ENCODE measurements at regions not wholly inside any gene's neighbourhood (a gene's known extent, or its start where the extent isn't known, plus 50 kb on each side); places are given as distances from the start of the nearest gene placed in this dataset.

DNA sequence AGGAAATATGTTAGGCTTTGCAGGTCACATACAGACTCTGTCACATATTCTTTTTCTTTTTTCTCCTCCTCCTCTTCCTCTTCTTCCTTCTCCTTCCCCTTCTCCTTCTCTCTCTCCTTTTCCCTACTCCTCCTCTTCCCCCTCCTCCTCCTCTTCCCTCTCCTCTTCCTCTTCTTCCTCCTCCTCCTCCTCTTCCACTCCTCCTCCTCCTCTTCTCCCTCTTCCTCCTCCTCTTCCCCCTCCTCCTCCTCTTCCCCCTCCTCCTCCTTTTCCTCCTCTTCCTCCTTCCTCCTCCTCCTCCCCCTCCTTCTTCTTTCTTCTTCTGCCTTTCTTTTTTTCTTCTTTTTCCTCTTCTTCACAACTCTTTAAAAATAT is 159.8 kb downstream of the KIF20B start:
- Histone ChIP-seq H3K36me3 (ENCODE audit: control insufficient read depth, insufficient read depth, low read length) (no peaks in the 10 kb centered on the region), H3K4me3 (ENCODE audit: low read length) (no peak overlapping the region), H3K27me3 (ENCODE audit: control insufficient read depth, insufficient read depth, low read length, poor library complexity, severe bottlenecking) (no peaks in the 10 kb centered on the region), H3K9ac (ENCODE audit: extremely low read depth, low read length, poor library complexity, severe bottlenecking) (no peak overlapping the region), H3K4me1 (ENCODE audit: control insufficient read depth, insufficient read depth, low read length) (no peaks in the 10 kb centered on the region), H3K27ac (ENCODE audit: low read depth, low read length) (no peak overlapping the region), H3K9me3 (ENCODE audit: control insufficient read depth, low read length) (no peaks in the 10 kb centered on the region)
- peaks cover 9% of the 10 kb centered on the region for H3K4me1 Mint-ChIP-seq
- H3K27ac Mint-ChIP-seq = no peak overlapping the region
- TF ChIP-seq, protein P1, sequence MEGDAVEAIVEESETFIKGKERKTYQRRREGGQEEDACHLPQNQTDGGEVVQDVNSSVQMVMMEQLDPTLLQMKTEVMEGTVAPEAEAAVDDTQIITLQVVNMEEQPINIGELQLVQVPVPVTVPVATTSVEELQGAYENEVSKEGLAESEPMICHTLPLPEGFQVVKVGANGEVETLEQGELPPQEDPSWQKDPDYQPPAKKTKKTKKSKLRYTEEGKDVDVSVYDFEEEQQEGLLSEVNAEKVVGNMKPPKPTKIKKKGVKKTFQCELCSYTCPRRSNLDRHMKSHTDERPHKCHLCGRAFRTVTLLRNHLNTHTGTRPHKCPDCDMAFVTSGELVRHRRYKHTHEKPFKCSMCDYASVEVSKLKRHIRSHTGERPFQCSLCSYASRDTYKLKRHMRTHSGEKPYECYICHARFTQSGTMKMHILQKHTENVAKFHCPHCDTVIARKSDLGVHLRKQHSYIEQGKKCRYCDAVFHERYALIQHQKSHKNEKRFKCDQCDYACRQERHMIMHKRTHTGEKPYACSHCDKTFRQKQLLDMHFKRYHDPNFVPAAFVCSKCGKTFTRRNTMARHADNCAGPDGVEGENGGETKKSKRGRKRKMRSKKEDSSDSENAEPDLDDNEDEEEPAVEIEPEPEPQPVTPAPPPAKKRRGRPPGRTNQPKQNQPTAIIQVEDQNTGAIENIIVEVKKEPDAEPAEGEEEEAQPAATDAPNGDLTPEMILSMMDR (conservative IDR thresholded peaks at IDR 0.05) = no peak
- no peak for DNase-seq
- no peaks in the 10 kb centered on the region for H3K27me3 Mint-ChIP-seq (ENCODE audit: insufficient read depth)
- no peaks in the 10 kb centered on the region for H3K9me3 Mint-ChIP-seq
- H3K4me3 Mint-ChIP-seq = no peak overlapping the region
- no peaks in the 10 kb centered on the region for H3K36me3 Mint-ChIP-seq (ENCODE audit: low read depth)

GRCh38 chr10:89861584-89862301 is 160.4 kb downstream of the KIF20B start:
- no peak for DNase-seq
- Mint-ChIP-seq H3K27ac (no peak overlapping the region), H3K36me3 (ENCODE audit: low read depth) (no peaks in the 10 kb centered on the region), H3K4me3 (no peak overlapping the region), H3K4me1 (peaks cover 9% of the 10 kb centered on the region), H3K9me3 (no peaks in the 10 kb centered on the region), H3K27me3 (ENCODE audit: insufficient read depth) (no peaks in the 10 kb centered on the region)
- 84 to 91% methylated on average over 2 to 3 of the region's 3 CpGs for WGBS, 2 experiments (ENCODE audit: insufficient coverage in 1 of 2, insufficient read length in 1 of 2)
- Histone ChIP-seq H3K9ac (ENCODE audit: extremely low read depth, low read length, poor library complexity, severe bottlenecking) (no peak overlapping the region), H3K36me3 (ENCODE audit: control insufficient read depth, insufficient read depth, low read length) (no peaks in the 10 kb centered on the region), H3K27ac (ENCODE audit: low read depth, low read length) (no peak overlapping the region), H3K9me3 (ENCODE audit: control insufficient read depth, low read length) (no peaks in the 10 kb centered on the region), H3K27me3 (ENCODE audit: control insufficient read depth, insufficient read depth, low read length, poor library complexity, severe bottlenecking) (no peaks in the 10 kb centered on the region), H3K4me3 (ENCODE audit: low read length) (no peak overlapping the region), H3K4me1 (ENCODE audit: control insufficient read depth, insufficient read depth, low read length) (no peaks in the 10 kb centered on the region)
- TF ChIP-seq, protein P1 (conservative IDR thresholded peaks at IDR 0.05) = no peak

DNA sequence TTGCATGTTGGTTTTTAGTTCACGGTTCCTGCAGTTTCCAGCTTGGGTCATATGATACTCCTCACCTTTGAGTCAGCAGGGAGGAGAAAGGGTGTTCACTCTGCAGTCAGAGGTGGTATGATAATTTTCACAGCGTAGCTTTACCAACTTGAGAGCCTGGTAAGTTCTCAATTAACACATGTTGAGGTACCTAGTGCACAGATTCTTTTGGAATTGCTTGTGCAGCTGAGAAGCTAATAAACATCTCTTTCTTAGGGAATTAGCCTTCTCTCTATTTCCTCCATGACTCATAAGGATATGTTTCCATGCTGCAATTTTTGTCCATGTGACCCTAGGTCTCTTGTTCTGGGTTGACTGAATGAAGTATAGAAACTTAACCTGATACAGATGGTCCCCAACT is 166.6 kb downstream of the KIF20B start:
- Histone ChIP-seq H3K27ac (ENCODE audit: low read depth, low read length) (no peak overlapping the region), H3K27me3 (ENCODE audit: control insufficient read depth, insufficient read depth, low read length, poor library complexity, severe bottlenecking) (no peaks in the 10 kb centered on the region), H3K9ac (ENCODE audit: extremely low read depth, low read length, poor library complexity, severe bottlenecking) (no peak overlapping the region), H3K4me3 (ENCODE audit: low read length) (no peak overlapping the region), H3K9me3 (ENCODE audit: control insufficient read depth, low read length) (no peaks in the 10 kb centered on the region), H3K36me3 (ENCODE audit: control insufficient read depth, insufficient read depth, low read length) (no peaks in the 10 kb centered on the region), H3K4me1 (ENCODE audit: control insufficient read depth, insufficient read depth, low read length) (no peaks in the 10 kb centered on the region)
- no peaks in the 10 kb centered on the region for H3K27me3 Mint-ChIP-seq (ENCODE audit: insufficient read depth)
- H3K27ac Mint-ChIP-seq = no peak overlapping the region
- H3K9me3 Mint-ChIP-seq = no peaks in the 10 kb centered on the region
- no peak overlapping the region for H3K4me3 Mint-ChIP-seq
- WGBS, 2 experiments (ENCODE audit: insufficient coverage in 1 of 2, insufficient read length in 1 of 2) = 82 to 83% methylated on average over 2 of the region's 2 CpGs
- H3K4me1 Mint-ChIP-seq = no peaks in the 10 kb centered on the region
- TF ChIP-seq, protein P1 (conservative IDR thresholded peaks at IDR 0.05) = no peak
- no peaks in the 10 kb centered on the region for H3K36me3 Mint-ChIP-seq (ENCODE audit: low read depth)
- no peak for DNase-seq
